Pancreas (tissue), 10 donors: ENCODE measurements at regions not wholly inside any gene's neighbourhood (a gene's known extent, or its start where the extent isn't known, plus 50 kb on each side); places are given as distances from the start of the nearest gene placed in this dataset.

ENCODE experiments used
- ATAC-seq, 4 donors: fragments of 200-7000 bp; cut with Tn5 transposase; one replicate each; pipeline versions ENCODE4 v1.8.0 to v1.9.1; 2020; ENCODE audit warnings: mild to moderate bottlenecking in 4 of 4, moderate library complexity in 4 of 4
- DNase-seq, 6 donors: peaks; one replicate each; pipeline ENCODE4 v3.0.0-alpha.2; 2020
- FAIRE-seq: peaks from 2 replicates; lab custom pipeline; 2012; peaks lifted over from hg19 to GRCh38; lab: Jason Lieb, UNC
- H3K27ac ChIP-seq, 4 donors: fragments of 200-600 bp; sonication (generic); 1 replicate in 3 of 4; 2 replicates in 1 of 4; pipeline versions ENCODE4 v1.5.0 to v1.8.0; 2020
- H3K27me3 ChIP-seq, 4 donors: fragments of 200-600 bp; one replicate each; pipeline ENCODE4 v1.8.0; 2021
- H3K36me3 ChIP-seq, 3 donors: fragments of 200-600 bp; sonication (generic) in 1 of 3; one replicate each; pipeline versions ENCODE4 v1.5.0 to v1.8.0; 2020 to 2021
- H3K4me1 ChIP-seq, 3 donors: fragments of 200-600 bp; one replicate each; pipeline ENCODE4 v1.8.0; 2021
- H3K4me3 ChIP-seq, 4 donors: fragments of 200-600 bp; sonication (generic) in 2 of 4; one replicate each; pipeline versions ENCODE4 v1.5.0 to v1.8.0; 2020 to 2021
- H3K9me3 ChIP-seq, 4 donors: fragments of 200-600 bp; one replicate each; pipeline ENCODE4 v1.8.0; 2021
- CTCF ChIP-seq, 4 donors: fragments of 200-600 bp; sonication (generic) in 3 of 4; IDR thresholded peaks; one replicate each; pipeline versions ENCODE4 v1.5.0 to v1.8.0; 2021; ENCODE audit warnings: antibody characterized with exemption in 4 of 4
- WGBS, 2 donors: extraction: QIAGEN DNeasy Blood & Tissue Kit; methylation state at CpG; one replicate each; pipeline ENCODE4 v1.1.7; 2013; 5-methylcytosine and 5-hydroxymethylcytosine counted together
- intact Hi-C, 3 donors: fragments of 100-400 bp; cut with DNase I; formaldehyde crosslinking; loops; one replicate each; pipeline versions ENCODE4 v1.11.1 to v1.14.2; 2022
- donor health status: healthy with polysubstance abuse.
- donor health status: DM: no; HTN: no; CAD: no; lungs with moderate emphysema.
- donor health status: DM: no; HTN: no; CAD: no.
- donor health status: control.
- donor health status: control.
- donor health status: Bipolar disorder and iron deficiency.
- donor health status: DM: yes; HTN: yes; CAD: no.
- donor health status: DM: no; HTN: no; CAD: no.
- donor health status: DM: no; HTN: no; CAD: no.
- donor health status: DM: yes; HTN: yes; CAD: no.

GRCh38 chr19:31705656-31706055 lies 356.4 kb upstream of the TSHZ3 start:
- FAIRE-seq (no peak), DNase-seq (no peak), ATAC-seq (no peak)
- H3K4me3 ChIP-seq: no peak overlapping the region
- no peaks in the 10 kb centered on the region for H3K9me3 ChIP-seq
- no peak overlapping the region for H3K27ac ChIP-seq
- no peaks in the 10 kb centered on the region for H3K4me1 ChIP-seq
- H3K36me3 ChIP-seq: no peaks in the 10 kb centered on the region
- WGBS, 2 donors: 69 to 82% methylated on average over 5 of the region's 5 CpGs
- intact Hi-C loops: no loop called here
- peaks cover 0 to 5% (median 0%) of the 10 kb centered on the region in 4 donors for H3K27me3 ChIP-seq
- TF ChIP-seq CTCF (IDR thresholded peaks at IDR 0.05): no peak

DNA sequence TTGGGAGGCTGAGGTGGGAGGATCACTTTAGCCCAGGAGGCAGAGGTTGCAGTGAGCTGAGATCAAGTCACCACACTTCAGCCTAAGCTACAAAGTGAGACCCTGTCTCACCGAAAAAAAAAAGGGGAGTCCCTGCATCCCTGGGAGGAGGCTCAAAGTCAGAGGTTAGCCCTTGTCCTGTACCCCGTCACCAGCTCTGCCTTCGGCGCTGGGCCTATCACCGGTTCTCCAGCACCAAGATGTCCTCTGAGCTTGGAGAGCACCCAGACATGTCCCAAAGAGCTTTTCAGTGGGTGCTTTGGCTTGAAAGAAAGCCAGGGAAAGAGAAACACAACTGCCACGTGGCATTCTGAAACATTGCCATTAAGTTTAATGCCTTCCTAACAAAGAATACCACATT lies 356.9 kb upstream of the TSHZ3 start:
- H3K36me3 ChIP-seq: no peaks in the 10 kb centered on the region
- H3K4me3 ChIP-seq: no peak overlapping the region
- TF ChIP-seq CTCF (IDR thresholded peaks at IDR 0.05): no peak
- intact Hi-C loops: no loop called here
- H3K9me3 ChIP-seq: no peaks in the 10 kb centered on the region
- H3K27ac ChIP-seq: no peak overlapping the region
- peaks cover 0 to 5% (median 0%) of the 10 kb centered on the region in 4 donors for H3K27me3 ChIP-seq
- DNase-seq (no peak), FAIRE-seq (no peak), ATAC-seq (no peak)
- WGBS, 2 donors: 79 to 83% methylated on average over 6 of the region's 6 CpGs
- H3K4me1 ChIP-seq: no peaks in the 10 kb centered on the region

GRCh38 chr19:31706691-31707620 lies 357.7 kb upstream of the TSHZ3 start:
- no peak for DNase-seq
- H3K4me3 ChIP-seq: no peak overlapping the region

GRCh38 chr19:31708520-31708919 lies 359.3 kb upstream of the TSHZ3 start:
- Histone ChIP-seq H3K4me1 (no peaks in the 10 kb centered on the region), H3K4me3 (no peak overlapping the region), H3K27me3 (peaks cover 0 to 5% (median 0%) of the 10 kb centered on the region in 4 donors), H3K27ac (no peak overlapping the region), H3K36me3 (no peaks in the 10 kb centered on the region), H3K9me3 (no peaks in the 10 kb centered on the region)
- no peak for ATAC-seq
- FAIRE-seq: no peak
- WGBS, 2 donors: 46 to 68% methylated on average over 3 of the region's 3 CpGs
- intact Hi-C loops: no loop called here
- DNase-seq: no peak
- no peak for TF ChIP-seq CTCF (IDR thresholded peaks at IDR 0.05)

More at GRCh38 chr19:31706691-31707620, 357.7 kb upstream of the TSHZ3 start:
- no peak overlapping the region for H3K27ac ChIP-seq
- WGBS, 2 donors: 62 to 67% methylated on average over 18 of the region's 18 CpGs
- H3K36me3 ChIP-seq: no peaks in the 10 kb centered on the region
- no peaks in the 10 kb centered on the region for H3K4me1 ChIP-seq
- H3K27me3 ChIP-seq: peaks cover 0 to 5% (median 0%) of the 10 kb centered on the region in 4 donors
- FAIRE-seq: no peak
- TF ChIP-seq CTCF (IDR thresholded peaks at IDR 0.05): no peak
- intact Hi-C loops: no loop called here
- H3K9me3 ChIP-seq: no peaks in the 10 kb centered on the region
- no peak for ATAC-seq

DNA sequence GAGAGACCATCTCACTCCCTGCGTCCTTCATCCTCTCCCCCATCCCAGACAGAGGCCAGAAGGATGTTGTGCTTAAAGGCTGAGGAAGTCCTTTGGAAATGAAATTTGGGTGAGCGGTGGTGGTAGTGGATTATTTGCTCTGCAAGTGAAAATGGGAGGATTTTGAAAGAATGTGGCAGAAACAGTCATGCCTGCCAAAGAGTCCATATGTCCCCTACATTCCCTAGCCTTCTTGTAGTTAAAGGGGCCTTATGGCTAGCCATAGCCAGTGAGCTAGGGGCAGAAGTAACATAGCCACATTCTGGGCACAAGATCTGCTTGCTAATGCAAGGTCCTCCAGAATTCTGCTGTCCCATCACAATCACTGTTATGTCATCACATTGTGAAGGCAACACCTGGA lies 360.2 kb upstream of the TSHZ3 start:
- 67 to 78% methylated on average over 2 of the region's 2 CpGs for WGBS, 2 donors
- Histone ChIP-seq H3K27ac (no peak overlapping the region), H3K4me3 (no peak overlapping the region), H3K27me3 (peaks cover 0 to 5% (median 0%) of the 10 kb centered on the region in 4 donors), H3K9me3 (no peaks in the 10 kb centered on the region), H3K36me3 (no peaks in the 10 kb centered on the region), H3K4me1 (no peaks in the 10 kb centered on the region)
- no peak for TF ChIP-seq CTCF (IDR thresholded peaks at IDR 0.05)
- ATAC-seq: no peak
- no peak for FAIRE-seq
- DNase-seq: no peak
- intact Hi-C loops: no loop called here
